Loucy (cell line): ENCODE measurements at regions not wholly inside any gene's neighbourhood (a gene's known extent, or its start where the extent isn't known, plus 50 kb on each side); places are given as distances from the start of the nearest gene placed in this dataset.

Source experiments
- CTCF ChIP-seq: fragments of 200-600 bp; sonication (generic); conservative IDR thresholded peaks from 2 replicates; pipeline ENCODE4 v1.5.1; 2014; ENCODE audit warnings: mild to moderate bottlenecking, antibody characterized with exemption, low read length
- EZH2phosphoT487 ChIP-seq: fragments of 200-600 bp; IDR thresholded peaks from 2 replicates; pipeline ENCODE4 v1.6.1; 2018; ENCODE audit warnings: antibody characterized with exemption, mild to moderate bottlenecking, moderate library complexity, borderline replicate concordance

GRCh38 chr6:86380571-86381125 lies 556.7 kb upstream of the HTR1E start:
- no peak for TF ChIP-seq CTCF
- no peak for TF ChIP-seq EZH2phosphoT487
